Astrocyte (in vitro differentiated cells and primary cell): ENCODE measurements at regions not wholly inside any gene's neighbourhood (a gene's known extent, or its start where the extent isn't known, plus 50 kb on each side); places are given as distances from the start of the nearest gene placed in this dataset.

Experiments
- DNase-seq: peaks from one replicate; pipeline ENCODE4 v3.0.0-alpha.2; 2010; ENCODE audit warnings: low read depth
- FAIRE-seq: peaks from 2 replicates; lab custom pipeline; 2011; peaks lifted over from hg19 to GRCh38; lab: Jason Lieb, UNC
- H2AFZ ChIP-seq: 2 replicates; pipeline ENCODE4 v1.6.0; 2012; ENCODE audit warnings: low read depth, low read length, inconsistent platforms
- H3K27ac ChIP-seq: 2 replicates; pipeline ENCODE4 v1.5.1; 2011; ENCODE audit warnings: low read depth, low read length, inconsistent platforms
- H3K27me3 ChIP-seq: 2 replicates; pipeline ENCODE4 v1.6.0; 2011; ENCODE audit warnings: low read length, inconsistent platforms; ENCODE audit not compliant: insufficient read depth
- H3K36me3 ChIP-seq: 2 replicates; pipeline ENCODE4 v1.5.1; 2011; ENCODE audit warnings: low read length, inconsistent platforms; ENCODE audit not compliant: insufficient read depth
- H3K4me1 ChIP-seq: 2 replicates; pipeline ENCODE4 v1.5.1; 2011; ENCODE audit warnings: low read length, inconsistent platforms; ENCODE audit not compliant: insufficient read depth
- H3K4me2 ChIP-seq: 2 replicates; pipeline ENCODE4 v1.6.0; 2012; ENCODE audit warnings: low read length, inconsistent platforms
- H3K4me3 ChIP-seq: 2 replicates; pipeline ENCODE4 v1.5.1; 2011; ENCODE audit warnings: low read depth, mild to moderate bottlenecking, low read length, inconsistent platforms; ENCODE audit not compliant: insufficient read depth
- H3K79me2 ChIP-seq: 2 replicates; pipeline ENCODE4 v1.6.0; 2012; ENCODE audit warnings: mild to moderate bottlenecking, low read length, inconsistent platforms; ENCODE audit not compliant: insufficient read depth
- H3K9ac ChIP-seq: 2 replicates; pipeline ENCODE4 v1.6.0; 2012; ENCODE audit warnings: mild to moderate bottlenecking, low read length, inconsistent platforms
- H3K9me3 ChIP-seq: 2 replicates; pipeline ENCODE4 v1.5.1; 2012; ENCODE audit warnings: low read depth, mild to moderate bottlenecking, low read length, inconsistent platforms; ENCODE audit not compliant: insufficient read depth
- H4K20me1 ChIP-seq: 2 replicates; pipeline ENCODE4 v1.6.0; 2012; ENCODE audit warnings: low read length, inconsistent platforms; ENCODE audit not compliant: insufficient read depth
- H3K27ac Mint-ChIP-seq: one replicate; pipeline ENCODE4 v1.8.0; 2021; ENCODE audit warnings: mild to moderate bottlenecking, mixed read lengths; ENCODE audit not compliant: unreplicated experiment
- H3K27me3 Mint-ChIP-seq: one replicate; pipeline ENCODE4 v1.8.0; 2021; ENCODE audit warnings: low read depth, mixed read lengths; ENCODE audit not compliant: unreplicated experiment
- H3K36me3 Mint-ChIP-seq: one replicate; pipeline ENCODE4 v1.8.0; 2021; ENCODE audit warnings: low read depth, mixed read lengths; ENCODE audit not compliant: unreplicated experiment
- H3K4me1 Mint-ChIP-seq: one replicate; pipeline ENCODE4 v1.8.0; 2021; ENCODE audit warnings: low read depth, mixed read lengths; ENCODE audit not compliant: unreplicated experiment
- H3K4me3 Mint-ChIP-seq: one replicate; pipeline ENCODE4 v1.8.0; 2021; ENCODE audit warnings: mild to moderate bottlenecking, moderate library complexity, mixed read lengths; ENCODE audit not compliant: unreplicated experiment
- H3K9me3 Mint-ChIP-seq: one replicate; pipeline ENCODE4 v1.8.0; 2021; ENCODE audit warnings: mild to moderate bottlenecking, mixed read lengths; ENCODE audit not compliant: unreplicated experiment
- EZH2 ChIP-seq: IDR thresholded peaks from 2 replicates; pipeline ENCODE4 v1.6.1; 2012; ENCODE audit warnings: mild to moderate bottlenecking, low read length, inconsistent platforms; ENCODE audit not compliant: insufficient read depth
- TF ChIP-seq, protein P1 (sequence below): IDR thresholded peaks from 2 replicates; pipeline ENCODE4 v1.5.1; 2011; ENCODE audit warnings: low read depth, mild to moderate bottlenecking, inconsistent platforms, low read length, moderate library complexity; ENCODE audit not compliant: insufficient read depth

DNA sequence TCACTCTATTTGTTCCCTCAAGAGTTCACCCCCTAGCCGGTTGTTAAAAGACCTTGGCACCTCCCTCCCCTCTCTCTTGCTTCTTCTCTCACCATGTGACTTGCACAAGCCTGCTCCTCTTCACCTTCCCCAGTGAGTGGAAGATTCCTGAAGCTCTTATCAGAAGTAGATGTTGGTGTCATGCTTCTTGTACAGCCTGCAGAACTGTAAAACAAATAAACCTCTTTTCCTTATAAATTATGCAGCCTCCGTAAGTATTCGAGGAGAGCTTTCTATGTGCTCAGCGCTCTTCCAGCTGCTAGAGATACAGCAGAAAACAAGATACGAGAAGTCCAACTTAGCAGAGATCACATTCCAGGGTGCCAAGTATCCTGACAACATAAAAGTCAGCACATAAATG, 147.0 kb upstream of the RUNX1 start:
- FAIRE-seq (no peak), DNase-seq (no peak)
- Histone ChIP-seq H3K36me3 (no peaks in the 10 kb centered on the region), H3K27me3 (no peaks in the 10 kb centered on the region), H3K9me3 (no peaks in the 10 kb centered on the region), H3K4me1 (peaks cover 4% of the 10 kb centered on the region), H4K20me1 (no peaks in the 10 kb centered on the region), H2AFZ (no peak overlapping the region), H3K27ac (no peak overlapping the region), H3K79me2 (no peaks in the 10 kb centered on the region), H3K9ac (no peak overlapping the region), H3K4me2 (no peak overlapping the region), H3K4me3 (no peak overlapping the region)
- peaks cover 2% of the 10 kb centered on the region for H3K9me3 Mint-ChIP-seq
- H3K4me1 Mint-ChIP-seq, result peaks cover 14% of the 10 kb centered on the region
- H3K36me3 Mint-ChIP-seq, result no peaks in the 10 kb centered on the region
- H3K27me3 Mint-ChIP-seq, result no peaks in the 10 kb centered on the region
- H3K27ac Mint-ChIP-seq, result no peak overlapping the region
- no peak overlapping the region for H3K4me3 Mint-ChIP-seq
- TF ChIP-seq, protein P1, sequence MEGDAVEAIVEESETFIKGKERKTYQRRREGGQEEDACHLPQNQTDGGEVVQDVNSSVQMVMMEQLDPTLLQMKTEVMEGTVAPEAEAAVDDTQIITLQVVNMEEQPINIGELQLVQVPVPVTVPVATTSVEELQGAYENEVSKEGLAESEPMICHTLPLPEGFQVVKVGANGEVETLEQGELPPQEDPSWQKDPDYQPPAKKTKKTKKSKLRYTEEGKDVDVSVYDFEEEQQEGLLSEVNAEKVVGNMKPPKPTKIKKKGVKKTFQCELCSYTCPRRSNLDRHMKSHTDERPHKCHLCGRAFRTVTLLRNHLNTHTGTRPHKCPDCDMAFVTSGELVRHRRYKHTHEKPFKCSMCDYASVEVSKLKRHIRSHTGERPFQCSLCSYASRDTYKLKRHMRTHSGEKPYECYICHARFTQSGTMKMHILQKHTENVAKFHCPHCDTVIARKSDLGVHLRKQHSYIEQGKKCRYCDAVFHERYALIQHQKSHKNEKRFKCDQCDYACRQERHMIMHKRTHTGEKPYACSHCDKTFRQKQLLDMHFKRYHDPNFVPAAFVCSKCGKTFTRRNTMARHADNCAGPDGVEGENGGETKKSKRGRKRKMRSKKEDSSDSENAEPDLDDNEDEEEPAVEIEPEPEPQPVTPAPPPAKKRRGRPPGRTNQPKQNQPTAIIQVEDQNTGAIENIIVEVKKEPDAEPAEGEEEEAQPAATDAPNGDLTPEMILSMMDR, result no peak
- TF ChIP-seq EZH2, result no peak

DNA sequence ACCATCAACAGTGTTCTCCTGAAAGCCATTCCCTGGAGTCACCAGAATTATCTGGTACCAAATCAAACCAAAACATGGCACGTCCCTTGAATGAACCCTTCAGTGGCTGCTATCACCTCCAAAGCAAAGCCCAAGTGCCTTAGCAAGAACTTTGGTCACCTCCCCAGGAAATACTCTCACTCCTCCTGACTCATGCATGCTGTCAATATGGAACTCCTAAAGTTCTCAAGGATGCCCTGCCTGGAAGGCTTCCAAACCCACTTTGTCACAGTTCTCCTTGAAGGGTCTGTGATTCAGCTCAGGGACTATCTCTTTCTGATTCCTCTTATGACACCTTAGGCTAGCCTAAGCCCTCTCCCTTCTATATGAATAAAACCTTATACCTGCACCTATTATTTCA, 146.1 kb upstream of the RUNX1 start:
- Histone ChIP-seq H3K4me1 (peaks cover 8% of the 10 kb centered on the region), H4K20me1 (no peaks in the 10 kb centered on the region), H3K4me2 (no peak overlapping the region), H3K4me3 (no peak overlapping the region), H3K27ac (no peak overlapping the region), H3K9ac (no peak overlapping the region), H3K36me3 (no peaks in the 10 kb centered on the region), H3K79me2 (no peaks in the 10 kb centered on the region), H3K9me3 (no peaks in the 10 kb centered on the region), H3K27me3 (no peaks in the 10 kb centered on the region), H2AFZ (no peak overlapping the region)
- Mint-ChIP-seq H3K27me3 (no peaks in the 10 kb centered on the region), H3K9me3 (peaks cover 2% of the 10 kb centered on the region), H3K36me3 (no peaks in the 10 kb centered on the region), H3K4me1 (peaks cover 21% of the 10 kb centered on the region), H3K27ac (no peak overlapping the region), H3K4me3 (no peak overlapping the region)
- DNase-seq (no peak), FAIRE-seq (peak; percentile 60)
- TF ChIP-seq, protein P1, result no peak
- TF ChIP-seq EZH2, result no peak

DNA sequence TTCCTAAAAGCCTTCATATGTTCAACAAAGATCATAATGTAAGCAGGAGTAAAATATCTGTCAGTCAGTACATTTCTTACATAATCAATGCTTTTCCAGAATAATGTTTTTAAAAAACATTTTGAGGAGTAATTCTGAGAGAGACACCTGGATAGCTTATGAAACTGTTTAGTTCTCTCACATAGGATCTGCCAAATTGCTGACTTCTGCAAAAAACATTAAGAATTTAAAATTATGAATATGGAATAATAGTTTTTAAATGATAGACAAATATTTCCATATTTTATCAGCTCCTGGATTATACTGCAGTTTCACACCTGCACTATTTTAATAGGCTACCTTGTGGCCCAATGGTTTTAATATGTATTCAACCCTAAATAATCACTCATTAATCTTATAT, 142.7 kb upstream of the RUNX1 start:
- FAIRE-seq, result no peak

More for the DNA sequence above, 142.7 kb upstream of the RUNX1 start:
- H3K4me2 ChIP-seq, result no peak overlapping the region
- H3K36me3 Mint-ChIP-seq, result no peaks in the 10 kb centered on the region
- no peaks in the 10 kb centered on the region for H3K79me2 ChIP-seq
- no peaks in the 10 kb centered on the region for H4K20me1 ChIP-seq
- no peak for TF ChIP-seq EZH2
- TF ChIP-seq, protein P1, result no peak
- H3K27ac Mint-ChIP-seq, result no peak overlapping the region
- H3K4me1 ChIP-seq, result peaks cover 11% of the 10 kb centered on the region
- H3K4me1 Mint-ChIP-seq, result peaks cover 17% of the 10 kb centered on the region
- no peaks in the 10 kb centered on the region for H3K27me3 Mint-ChIP-seq
- H3K9ac ChIP-seq, result no peak overlapping the region
- no peaks in the 10 kb centered on the region for H3K27me3 ChIP-seq
- no peak overlapping the region for H3K27ac ChIP-seq
- H2AFZ ChIP-seq, result no peak overlapping the region
- H3K9me3 Mint-ChIP-seq, result peaks cover 2% of the 10 kb centered on the region
- DNase-seq, result no peak
- H3K36me3 ChIP-seq, result no peaks in the 10 kb centered on the region
- no peak overlapping the region for H3K4me3 Mint-ChIP-seq
- H3K4me3 ChIP-seq, result no peak overlapping the region
- H3K9me3 ChIP-seq, result no peaks in the 10 kb centered on the region
